ENCODE measurements at regions not wholly inside any gene's neighbourhood (a gene's known extent, or its start where the extent isn't known, plus 50 kb on each side); places are given as distances from the start of the nearest gene placed in this dataset.

DNA sequence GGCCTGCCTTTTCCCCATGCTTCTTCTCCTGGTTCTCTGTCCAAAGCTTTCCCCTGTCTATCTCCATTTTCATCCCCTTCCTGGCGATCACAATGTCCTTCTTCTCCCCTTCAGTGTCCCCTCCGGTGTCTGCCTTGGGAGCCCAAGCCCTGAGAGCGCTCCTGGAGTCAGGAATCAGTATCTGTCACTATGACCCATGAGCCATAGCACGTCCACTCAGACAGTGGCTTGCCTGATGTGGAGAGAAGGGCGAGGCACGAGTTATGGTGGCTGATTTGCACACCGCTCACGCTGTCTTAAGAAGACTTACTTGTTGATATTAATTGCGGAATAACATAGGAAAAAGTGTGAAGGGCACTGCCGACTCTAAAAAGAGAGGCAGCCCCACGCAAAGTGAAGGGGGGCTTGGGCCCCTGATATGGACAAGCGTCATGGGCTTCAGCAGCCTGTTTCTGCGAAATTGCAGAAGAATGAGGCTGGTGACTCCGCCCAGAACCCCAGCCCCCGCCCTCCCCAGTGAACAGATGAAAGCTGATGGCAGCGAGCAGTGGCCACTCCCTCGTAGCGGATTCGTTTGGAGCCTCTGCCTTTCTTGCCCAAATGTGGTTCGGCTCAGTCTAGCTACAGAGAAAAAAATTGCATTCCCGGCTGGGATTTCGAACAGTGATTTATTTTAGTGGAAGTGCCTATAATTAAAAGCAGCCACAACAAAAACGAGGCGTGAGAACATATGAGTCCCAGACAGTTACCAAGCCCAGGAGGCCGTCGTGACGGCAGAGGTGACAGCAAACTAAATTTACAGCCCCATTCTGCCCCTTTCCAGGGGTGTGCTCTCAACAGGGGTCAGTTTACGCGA lies 149.8 kb downstream of the ICE1 start:
- Mint-ChIP-seq H3K27ac (peak overlapping the region in 1 of 3 experiments; percentile 23; a peak in 2 of 7 replicates), H3K4me3 (no peak overlapping the region), H3K27me3 (ENCODE audit: low read depth) (peaks cover 3% of the 10 kb centered on the region), H3K9me3 (no peaks in the 10 kb centered on the region; a peak in 1 of 5 replicates), H3K36me3 (ENCODE audit: insufficient read depth in 1 of 3, low read depth in 3 of 3) (no peaks in the 10 kb centered on the region), H3K4me1 (peaks cover 18 to 23% of the 10 kb centered on the region in 2 experiments)
- Histone ChIP-seq H4K8ac (replicated peaks; ENCODE audit: insufficient read length, low read depth, low read length) (no peak overlapping the region), H2AK5ac (ENCODE audit: insufficient read length, low read length) (no peak overlapping the region), H3K27me3 (ENCODE audit: insufficient read depth, low read length) (no peaks in the 10 kb centered on the region), H3K79me1 (ENCODE audit: insufficient read depth, low read depth, low read length, poor library complexity, severe bottlenecking) (no peaks in the 10 kb centered on the region), H3K23ac (ENCODE audit: insufficient read length, low read depth, low read length) (no peak overlapping the region), H2BK5ac (ENCODE audit: insufficient read length, low read length) (no peak overlapping the region), H3K9me3 (ENCODE audit: control insufficient read depth, low read depth, low read length) (no peaks in the 10 kb centered on the region), H3K79me2 (ENCODE audit: insufficient read depth, low read length) (no peaks in the 10 kb centered on the region), H4K91ac (ENCODE audit: insufficient read length, low read depth, low read length) (no peak overlapping the region), H4K5ac (ENCODE audit: insufficient read length, low read depth, low read length) (no peak overlapping the region), H3K27ac (ENCODE audit: insufficient read length, low read depth, low read length) (no peak overlapping the region), H2AFZ (ENCODE audit: low read length) (no peak overlapping the region), H2BK20ac (ENCODE audit: low read depth, low read length, poor library complexity, severe bottlenecking) (no peak overlapping the region), H4K20me1 (ENCODE audit: control insufficient read depth, insufficient read depth, insufficient read length) (no peaks in the 10 kb centered on the region), H3K4ac (ENCODE audit: low read depth, low read length) (no peak overlapping the region), H2BK15ac (ENCODE audit: low read depth, low read length) (no peak overlapping the region), H3K23me2 (ENCODE audit: insufficient read length, low read depth, low read length, poor library complexity, severe bottlenecking) (no peaks in the 10 kb centered on the region), H2BK120ac (ENCODE audit: low read depth, low read length, poor library complexity, severe bottlenecking) (no peak overlapping the region), H3K18ac (ENCODE audit: insufficient read length, low read depth, low read length) (no peak overlapping the region), H3K4me1 (ENCODE audit: insufficient read depth, low read length) (no peaks in the 10 kb centered on the region), H3K4me2 (ENCODE audit: insufficient read depth, insufficient read length, low read length) (no peak overlapping the region), H3K14ac (ENCODE audit: insufficient read depth, low read length) (no peak overlapping the region), H2BK12ac (ENCODE audit: insufficient read length, low read depth, low read length) (no peak overlapping the region), H3K9ac (ENCODE audit: extremely low read depth, insufficient read length, low read length) (no peak overlapping the region), H3T11ph (ENCODE audit: low read length) (no peak overlapping the region), H3K56ac (ENCODE audit: insufficient read length, low read depth, low read length) (no peak overlapping the region)
- peak; percentile 42 for DNase-seq
- no peak for TF ChIP-seq CTCF (conservative IDR thresholded peaks at IDR 0.05)
- no CpG with 5 or more reads among the region's 29 CpGs for WGBS (ENCODE audit: extremely low coverage, insufficient read length, low lambda C conversion rate)
